K562 (cell line): ENCODE measurements at regions not wholly inside any gene's neighbourhood (a gene's known extent, or its start where the extent isn't known, plus 50 kb on each side); places are given as distances from the start of the nearest gene placed in this dataset.

Experiments
- ATAC-seq: fragments of 200-7000 bp; cut with Tn5 transposase; 3 replicates; pipeline ENCODE4 v1.9.1; 2020; ENCODE audit warnings: moderate library complexity
- BruUV-seq: library from RNA; stranded (reverse); fragments of 400-500 nt; replicated peaks from 2 replicates; lab custom pipeline; 2021; lab: Mats Ljungman, UMichigan
- CTCF ChIA-PET: fragments of 300-600 bp; formaldehyde crosslinking; extraction: SDS; loops from one replicate; lab custom pipeline; 2021; ENCODE audit warnings: low intra/inter-chr PET ratio; lab: Yijun Ruan, JAX
- POLR2A ChIA-PET: fragments of 300-600, 350-650 bp; sonication (Branson Sonifier 250); formaldehyde crosslinking; extraction: SDS; loops from one replicate; lab custom pipeline; 2021; ENCODE audit warnings: antibody characterized with exemption, inconsistent platforms; lab: Yijun Ruan, JAX
- DNase-seq, 4 experiments: peaks; one replicate each; pipeline versions ENCODE4 v3.0.0 to v3.0.0-alpha.2; 2011 to 2018; ENCODE audit warnings: low spot score in 3 of 4, mixed read lengths in 3 of 4; ENCODE audit errors: extremely low read depth in 1 of 4
- FAIRE-seq: peaks from 2 replicates; lab custom pipeline; 2011; peaks lifted over from hg19 to GRCh38; lab: Jason Lieb, UNC
- H2AFZ ChIP-seq: 2 replicates; pipeline ENCODE4 v1.6.0; 2011; ENCODE audit warnings: low read depth, low read length, control low read depth, inconsistent platforms
- H3K27ac ChIP-seq: fragments of 200-600 bp; 3 replicates; pipeline ENCODE4 v1.8.0; 2011; ENCODE audit warnings: low read depth, mild to moderate bottlenecking, control low read depth, inconsistent platforms, low read length, moderate library complexity, mixed read lengths; ENCODE audit errors: extremely low read depth
- H3K27me3 ChIP-seq, 2 experiments: fragments of 300-600 bp in 1 of 2; 2 replicates in 1 of 2; 3 replicates in 1 of 2; pipeline versions ENCODE4 v1.6.0 to v1.8.0; 2011; ENCODE audit warnings: inconsistent platforms in 2 of 2, low read length in 2 of 2, mild to moderate bottlenecking in 1 of 2, mixed read lengths in 1 of 2, moderate library complexity in 1 of 2; ENCODE audit not compliant: control insufficient read depth in 2 of 2, insufficient read depth in 2 of 2
- H3K36me3 ChIP-seq: fragments of 300-600 bp; 3 replicates; pipeline ENCODE4 v1.8.0; 2011; ENCODE audit warnings: mild to moderate bottlenecking, low read length, inconsistent platforms; ENCODE audit not compliant: control insufficient read depth, insufficient read depth
- H3K4me1 ChIP-seq, 2 experiments: fragments of 200-600 bp in 1 of 2; replicated peaks in 1 of 2; 2 replicates in 1 of 2; 3 replicates in 1 of 2; pipeline versions ENCODE4 v1.5.1 to v1.8.0; 2011; ENCODE audit warnings: inconsistent platforms in 2 of 2, low read length in 2 of 2, mild to moderate bottlenecking in 1 of 2, mixed read lengths in 1 of 2, moderate library complexity in 1 of 2; ENCODE audit not compliant: control insufficient read depth in 2 of 2, insufficient read depth in 2 of 2
- H3K4me2 ChIP-seq: 2 replicates; pipeline ENCODE4 v1.6.1; 2011; ENCODE audit warnings: low read length, control low read depth, inconsistent platforms, mixed read lengths; ENCODE audit not compliant: insufficient read depth
- H3K4me3 ChIP-seq: fragments of 200-600 bp; sonication (generic), shearing (Covaris generic); 2 replicates; pipeline ENCODE4 v1.5.1; 2016; ENCODE audit warnings: control low read depth, inconsistent platforms
- H3K79me2 ChIP-seq: fragments of 200-600 bp; 3 replicates; pipeline ENCODE4 v1.8.0; 2011; ENCODE audit warnings: low read length, inconsistent platforms; ENCODE audit not compliant: control insufficient read depth, insufficient read depth
- H3K9ac ChIP-seq, 2 experiments: 2 replicates each; pipeline versions ENCODE4 v1.6.0 to v1.6.1; 2011; ENCODE audit warnings: low read depth in 2 of 2, low read length in 2 of 2, control low read depth in 1 of 2, inconsistent platforms in 1 of 2, mild to moderate bottlenecking in 1 of 2, mixed read lengths in 1 of 2; ENCODE audit not compliant: insufficient read depth in 1 of 2
- H3K9me1 ChIP-seq: one replicate; pipeline ENCODE4 v1.6.0; 2011; ENCODE audit warnings: inconsistent platforms, mild to moderate bottlenecking, low read length, moderate library complexity; ENCODE audit not compliant: control insufficient read depth, insufficient read depth
- H3K9me3 ChIP-seq: replicated peaks from 2 replicates; pipeline ENCODE4 v1.5.1; 2011; ENCODE audit warnings: low read depth, low read length, inconsistent platforms; ENCODE audit not compliant: control insufficient read depth, insufficient read depth
- H4K20me1 ChIP-seq: replicated peaks from 2 replicates; pipeline ENCODE4 v1.6.1; 2011; ENCODE audit warnings: low read length, inconsistent platforms, mixed read lengths; ENCODE audit not compliant: control insufficient read depth, insufficient read depth
- JUND ChIP-seq, 2 experiments: IDR thresholded peaks; 2 replicates in 1 of 2; 3 replicates in 1 of 2; pipeline ENCODE4 v1.6.1; 2011; ENCODE audit warnings: borderline replicate concordance in 2 of 2, low read depth in 2 of 2, low read length in 2 of 2, improper control_type of control experiment in 1 of 2, missing biosample characterization in 1 of 2, missing genetic modification characterization in 1 of 2, missing genetic modification reagents in 1 of 2
- MEIS2 ChIP-seq: fragments of 450-650 bp; IDR thresholded peaks from 2 replicates; pipeline ENCODE4 v1.6.1; 2014; ENCODE audit warnings: mild to moderate bottlenecking; ENCODE audit not compliant: partially characterized antibody
- TGIF2 ChIP-seq: sonication (generic); formaldehyde crosslinking; IDR thresholded peaks from 2 replicates; pipeline ENCODE4 v1.8.1; 2022; ENCODE audit warnings: mild to moderate bottlenecking, missing genetic modification reagents, moderate library complexity
- ZNF347 ChIP-seq: fragments of 450-650 bp; formaldehyde crosslinking; IDR thresholded peaks from 2 replicates; pipeline ENCODE4 v1.4.0; 2020; ENCODE audit warnings: low read depth, mild to moderate bottlenecking, moderate library complexity
- WGBS: fragments of 100-300 bp; shearing (Covaris generic); methylation state at CpG from one replicate; pipeline ENCODE4 v1.1.6; 2016; ENCODE audit warnings: low coverage, mixed read lengths; ENCODE audit not compliant: insufficient coverage; ENCODE audit errors: missing lambda C conversion rate; 5-methylcytosine and 5-hydroxymethylcytosine counted together
- in situ Hi-C: fragments of 300-500 bp; cut with MboI; formaldehyde crosslinking; loops from 4 replicates; pipeline ENCODE4 v1.15.0; 2018; ENCODE audit warnings: inconsistent platforms, mixed read lengths
- intact Hi-C: fragments of 100-400 bp; cut with micrococcal nuclease; formaldehyde crosslinking; loops from 2 replicates; pipeline ENCODE4 v1.14.2; 2022
- TF ChIP-seq, protein P1 (sequence below), 2 experiments: IDR thresholded peaks in 1 of 2; conservative IDR thresholded peaks in 1 of 2; 2 replicates each; pipeline ENCODE4 v1.6.1; 2016; ENCODE audit warnings: low read depth in 2 of 2, mild to moderate bottlenecking in 1 of 2, missing compliant biosample characterization in 1 of 2, missing genetic modification characterization in 1 of 2, moderate library complexity in 1 of 2
- TF ChIP-seq, protein P2 (sequence below): fragments of 450-650 bp; IDR thresholded peaks from 2 replicates; pipeline ENCODE4 v1.6.1; 2016; ENCODE audit warnings: low read depth, mild to moderate bottlenecking, moderate library complexity
- TF ChIP-seq, protein P3 (sequence below): fragments of 450-650 bp; IDR thresholded peaks from 2 replicates; pipeline ENCODE4 v1.6.1; 2018; ENCODE audit not compliant: partially characterized antibody
- TF ChIP-seq, protein P4 (sequence below): fragments of 450-650 bp; formaldehyde crosslinking; IDR thresholded peaks from 2 replicates; pipeline ENCODE4 v1.4.0; 2022; ENCODE audit warnings: mild to moderate bottlenecking, moderate library complexity

DNA sequence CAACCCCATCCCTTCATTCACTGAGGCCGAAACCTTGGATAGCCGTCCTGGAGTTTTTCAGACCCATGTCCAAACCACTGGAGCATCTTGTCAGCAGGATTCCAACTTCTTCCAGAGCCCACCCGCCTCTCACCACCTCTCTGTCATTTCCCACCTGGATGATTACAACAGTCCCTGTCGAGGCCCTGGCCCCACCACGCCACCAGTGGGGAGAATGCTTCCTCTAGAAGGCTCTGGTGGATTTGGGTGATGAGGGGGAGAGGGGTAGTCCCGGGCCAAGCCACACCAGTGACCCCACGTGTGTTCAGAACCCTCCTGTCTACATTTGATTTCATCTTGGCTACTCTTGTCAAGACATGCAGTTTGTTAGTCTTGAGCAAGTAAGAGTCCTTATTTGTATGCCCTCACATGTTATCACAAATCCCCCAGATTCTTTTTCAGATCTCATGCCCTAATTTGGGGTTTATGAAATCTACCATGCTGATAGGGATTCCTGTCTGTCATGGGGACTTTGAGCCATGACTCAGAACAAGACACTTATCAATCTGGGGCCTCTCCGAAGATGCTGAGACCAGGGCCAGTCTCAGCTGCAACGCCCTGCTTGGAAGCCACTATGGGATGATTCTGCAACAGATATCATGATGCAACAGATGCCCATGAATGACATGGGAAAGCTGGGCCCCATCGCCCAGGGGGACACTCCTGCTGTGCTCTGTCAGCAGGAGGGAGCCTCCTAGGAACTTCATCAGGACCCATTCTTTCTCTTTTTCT, 186.1 kb downstream of the ZFP36L2 start:
- no TSS peak for BruUV-seq
- Histone ChIP-seq H3K36me3 (no peaks in the 10 kb centered on the region), H3K9me3 (no peaks in the 10 kb centered on the region), H3K27me3 (no peaks in the 10 kb centered on the region), H3K4me2 (peak overlapping the region; percentile 2; the same call in 1 of the 2 replicates), H3K27ac (no peak overlapping the region), H3K79me2 (no peaks in the 10 kb centered on the region), H4K20me1 (no peaks in the 10 kb centered on the region), H3K4me1 (peaks cover 48 to 51% of the 10 kb centered on the region in 2 experiments), H3K4me3 (no peak overlapping the region), H3K9ac (0 out of 4 replicates have a peak overlapping the region, but pooled peaks of 1 of the 2 experiments have one; percentile 7), H3K9me1 (no peaks in the 10 kb centered on the region), H2AFZ (no peak overlapping the region)
- intact Hi-C loops (loop anchor here (5.0 kb wide), 1 partner anchor 187 kb away; the partner anchor contains the start of gene ZFP36L2), in situ Hi-C loops (no loop called here)
- DNase-seq, result peak; percentile 48 to 78 (median 62)
- CTCF ChIA-PET, result no interaction called here
- POLR2A ChIA-PET, result interaction anchor here (0.6 to 2.3 kb wide), 3 partner anchors 9 to 95 kb away, joined by 3 to 10 read pairs (median 10); no protein-coding TSS in a partner anchor
- peak; percentile 61 for ATAC-seq
- peak; percentile 89 for FAIRE-seq
- 32% methylated on average over 10 of the region's 10 CpGs for WGBS
- TF ChIP-seq MEIS2 (peak; percentile 88), JUND (IDR thresholded peaks at IDR 0.05; ENCODE audit: borderline replicate concordance, low read depth, low read length) (peak; percentile 91), JUND (tag; IDR thresholded peaks at IDR 0.05; ENCODE audit: borderline replicate concordance, low read depth, low read length) (peak; percentile 85; the same call in 1 of the 3 replicates), TGIF2 (CRISPR knock-in tag) (no peak), ZNF347 (CRISPR knock-in tag) (no peak)
- TF ChIP-seq, protein P1, sequence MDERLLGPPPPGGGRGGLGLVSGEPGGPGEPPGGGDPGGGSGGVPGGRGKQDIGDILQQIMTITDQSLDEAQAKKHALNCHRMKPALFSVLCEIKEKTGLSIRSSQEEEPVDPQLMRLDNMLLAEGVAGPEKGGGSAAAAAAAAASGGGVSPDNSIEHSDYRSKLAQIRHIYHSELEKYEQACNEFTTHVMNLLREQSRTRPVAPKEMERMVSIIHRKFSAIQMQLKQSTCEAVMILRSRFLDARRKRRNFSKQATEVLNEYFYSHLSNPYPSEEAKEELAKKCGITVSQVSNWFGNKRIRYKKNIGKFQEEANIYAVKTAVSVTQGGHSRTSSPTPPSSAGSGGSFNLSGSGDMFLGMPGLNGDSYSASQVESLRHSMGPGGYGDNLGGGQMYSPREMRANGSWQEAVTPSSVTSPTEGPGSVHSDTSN (CRISPR knock-in tag; IDR thresholded peaks at IDR 0.05; ENCODE audit: low read depth), result no peak
- TF ChIP-seq, protein P1 (tag; conservative IDR thresholded peaks at IDR 0.05; ENCODE audit: low read depth), result peak; percentile 74
- TF ChIP-seq, protein P2, sequence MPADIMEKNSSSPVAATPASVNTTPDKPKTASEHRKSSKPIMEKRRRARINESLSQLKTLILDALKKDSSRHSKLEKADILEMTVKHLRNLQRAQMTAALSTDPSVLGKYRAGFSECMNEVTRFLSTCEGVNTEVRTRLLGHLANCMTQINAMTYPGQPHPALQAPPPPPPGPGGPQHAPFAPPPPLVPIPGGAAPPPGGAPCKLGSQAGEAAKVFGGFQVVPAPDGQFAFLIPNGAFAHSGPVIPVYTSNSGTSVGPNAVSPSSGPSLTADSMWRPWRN, result no peak
- TF ChIP-seq, protein P3, sequence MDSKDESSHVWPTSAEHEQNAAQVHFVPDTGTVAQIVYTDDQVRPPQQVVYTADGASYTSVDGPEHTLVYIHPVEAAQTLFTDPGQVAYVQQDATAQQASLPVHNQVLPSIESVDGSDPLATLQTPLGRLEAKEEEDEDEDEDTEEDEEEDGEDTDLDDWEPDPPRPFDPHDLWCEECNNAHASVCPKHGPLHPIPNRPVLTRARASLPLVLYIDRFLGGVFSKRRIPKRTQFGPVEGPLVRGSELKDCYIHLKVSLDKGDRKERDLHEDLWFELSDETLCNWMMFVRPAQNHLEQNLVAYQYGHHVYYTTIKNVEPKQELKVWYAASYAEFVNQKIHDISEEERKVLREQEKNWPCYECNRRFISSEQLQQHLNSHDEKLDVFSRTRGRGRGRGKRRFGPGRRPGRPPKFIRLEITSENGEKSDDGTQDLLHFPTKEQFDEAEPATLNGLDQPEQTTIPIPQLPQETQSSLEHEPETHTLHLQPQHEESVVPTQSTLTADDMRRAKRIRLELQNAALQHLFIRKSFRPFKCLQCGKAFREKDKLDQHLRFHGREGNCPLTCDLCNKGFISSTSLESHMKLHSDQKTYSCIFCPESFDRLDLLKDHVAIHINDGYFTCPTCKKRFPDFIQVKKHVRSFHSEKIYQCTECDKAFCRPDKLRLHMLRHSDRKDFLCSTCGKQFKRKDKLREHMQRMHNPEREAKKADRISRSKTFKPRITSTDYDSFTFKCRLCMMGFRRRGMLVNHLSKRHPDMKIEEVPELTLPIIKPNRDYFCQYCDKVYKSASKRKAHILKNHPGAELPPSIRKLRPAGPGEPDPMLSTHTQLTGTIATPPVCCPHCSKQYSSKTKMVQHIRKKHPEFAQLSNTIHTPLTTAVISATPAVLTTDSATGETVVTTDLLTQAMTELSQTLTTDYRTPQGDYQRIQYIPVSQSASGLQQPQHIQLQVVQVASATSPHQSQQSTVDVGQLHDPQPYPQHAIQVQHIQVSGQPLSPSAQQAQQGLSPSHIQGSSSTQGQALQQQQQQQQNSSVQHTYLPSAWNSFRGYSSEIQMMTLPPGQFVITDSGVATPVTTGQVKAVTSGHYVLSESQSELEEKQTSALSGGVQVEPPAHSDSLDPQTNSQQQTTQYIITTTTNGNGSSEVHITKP, result peak; percentile 30
- TF ChIP-seq, protein P4, sequence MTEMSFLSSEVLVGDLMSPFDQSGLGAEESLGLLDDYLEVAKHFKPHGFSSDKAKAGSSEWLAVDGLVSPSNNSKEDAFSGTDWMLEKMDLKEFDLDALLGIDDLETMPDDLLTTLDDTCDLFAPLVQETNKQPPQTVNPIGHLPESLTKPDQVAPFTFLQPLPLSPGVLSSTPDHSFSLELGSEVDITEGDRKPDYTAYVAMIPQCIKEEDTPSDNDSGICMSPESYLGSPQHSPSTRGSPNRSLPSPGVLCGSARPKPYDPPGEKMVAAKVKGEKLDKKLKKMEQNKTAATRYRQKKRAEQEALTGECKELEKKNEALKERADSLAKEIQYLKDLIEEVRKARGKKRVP (CRISPR knock-in tag), result peak; percentile 81
